Testis (tissue), 2 donors: ENCODE measurements at regions not wholly inside any gene's neighbourhood (a gene's known extent, or its start where the extent isn't known, plus 50 kb on each side); places are given as distances from the start of the nearest gene placed in this dataset.

Experiments used
- CTCF ChIP-seq, 3 experiments: fragments of 450-650 bp in 2 of 3; fragments of 200-600 bp in 1 of 3; sonication (generic) in 1 of 3; IDR thresholded peaks; one replicate each; pipeline ENCODE4 v1.5.1; 2016 to 2019; ENCODE audit warnings: antibody characterized with exemption in 3 of 3, mild to moderate bottlenecking in 2 of 3, moderate library complexity in 1 of 3
- POLR2A ChIP-seq: fragments of 450-650 bp; IDR thresholded peaks from one replicate; pipeline ENCODE4 v1.6.1; 2017; ENCODE audit warnings: antibody characterized with exemption, mild to moderate bottlenecking, moderate library complexity

GRCh38 chr13:56622840-56623239 lies 517.9 kb upstream of the PRR20A start:
- TF ChIP-seq CTCF (IDR thresholded peaks at IDR 0.05) (no peak), POLR2A (no peak)
